OCI-LY1 (cell line): ENCODE measurements at regions not wholly inside any gene's neighbourhood (a gene's known extent, or its start where the extent isn't known, plus 50 kb on each side); places are given as distances from the start of the nearest gene placed in this dataset.

ENCODE experiments used
- CTCF ChIP-seq: fragments of 200-600 bp; sonication (generic), shearing (Covaris generic); IDR thresholded peaks from 2 replicates; pipeline ENCODE4 v1.5.1; 2017; ENCODE audit warnings: mild to moderate bottlenecking, antibody characterized with exemption, low read length, moderate library complexity, mixed read lengths
- EZH2 ChIP-seq: fragments of 200-600 bp; sonication (generic), shearing (Covaris generic); IDR thresholded peaks from 2 replicates; pipeline ENCODE4 v1.8.0; 2017; ENCODE audit warnings: borderline replicate concordance, mixed run types, mild to moderate bottlenecking, antibody characterized with exemption, low read length, moderate library complexity, mixed read lengths

GRCh38 chr9:102185962-102186361, 447.5 kb upstream of the GRIN3A start:
- TF ChIP-seq EZH2 (no peak), CTCF (no peak)
